Ureter (tissue), 1 donor: ENCODE measurements at regions not wholly inside any gene's neighbourhood (a gene's known extent, or its start where the extent isn't known, plus 50 kb on each side); places are given as distances from the start of the nearest gene placed in this dataset.
"Not testable (repeated sequence)": the region's sequence is repeated elsewhere in the genome, so short reads cannot be mapped to it uniquely, and the experiment has no call there.

Experiments used
- DNase-seq: peaks from one replicate; pipeline ENCODE4 v3.0.0-alpha.2; 2020; ENCODE audit warnings: low spot score
- donor health status: DM: yes; HTN: yes; CAD: no.

- DNase-seq, result not testable (repeated sequence)
Measured at GRCh38 chr6:141969768-141970415, 162.8 kb upstream of the GJE1 start.

GRCh38 chr6:141969201-141969600, 163.5 kb upstream of the GJE1 start:
- no peak for DNase-seq

GRCh38 chr6:141968632-141969031, 164.1 kb upstream of the GJE1 start:
- DNase-seq, result no peak

- DNase-seq, result no peak
Measured at GRCh38 chr6:141965016-141965545, 167.6 kb upstream of the GJE1 start.

GRCh38 chr6:141963543-141964295, 169.0 kb upstream of the GJE1 start:
- no peak for DNase-seq

GRCh38 chr6:141957271-141957670, 175.5 kb upstream of the GJE1 start:
- no peak for DNase-seq

GRCh38 chr6:141956868-141957267, 175.9 kb upstream of the GJE1 start:
- no peak for DNase-seq

GRCh38 chr6:141956046-141956761, 176.5 kb upstream of the GJE1 start:
- DNase-seq, result no peak

GRCh38 chr6:141953072-141953471, 179.7 kb upstream of the GJE1 start:
- DNase-seq, result no peak

- DNase-seq, result no peak
Measured at GRCh38 chr6:141946502-141946901, 186.2 kb upstream of the GJE1 start.

- DNase-seq, result no peak
Measured at GRCh38 chr6:141938664-141939063, 194.1 kb upstream of the GJE1 start.

GRCh38 chr6:141932685-141933084, 200.0 kb upstream of the GJE1 start:
- DNase-seq, result no peak

- DNase-seq, result not testable (repeated sequence)
Measured at GRCh38 chr6:141926200-141926900, 206.4 kb upstream of the GJE1 start.

GRCh38 chr6:141925001-141925400, 207.7 kb upstream of the GJE1 start:
- no peak for DNase-seq

GRCh38 chr6:141922898-141923297, 209.8 kb upstream of the GJE1 start:
- DNase-seq, result no peak

- not testable (repeated sequence) for DNase-seq
Measured at GRCh38 chr6:141916682-141917505, 215.8 kb upstream of the GJE1 start.

- no peak for DNase-seq
Measured at GRCh38 chr6:141914646-141915045, 218.1 kb upstream of the GJE1 start.

- DNase-seq, result no peak
Measured at GRCh38 chr6:141906569-141907080, 226.1 kb upstream of the GJE1 start.

- no peak for DNase-seq
Measured at GRCh38 chr6:141890661-141891060, 242.1 kb upstream of the GJE1 start.

- DNase-seq, result no peak
Measured at GRCh38 chr6:141884850-141885249, 247.9 kb upstream of the GJE1 start.

GRCh38 chr6:141878686-141879085, 254.0 kb upstream of the GJE1 start:
- DNase-seq, result no peak
